ENCODE measurements at regions not wholly inside any gene's neighbourhood (a gene's known extent, or its start where the extent isn't known, plus 50 kb on each side); places are given as distances from the start of the nearest gene placed in this dataset.
A peak's percentile ranks its signal among the peaks of the same experiment; 100 is the strongest.
"Not testable (repeated sequence)": the region's sequence is repeated elsewhere in the genome, so short reads cannot be mapped to it uniquely, and the experiment has no call there.

GRCh38 chr14:31911160-31911559 lies 165.9 kb upstream of the ARHGAP5 start:
- DNase-seq (ENCODE audit: low read depth in 4 of 4, low spot score in 1 of 4): no peak

- no peak for DNase-seq (ENCODE audit: low read depth in 4 of 4, low spot score in 1 of 4)
Measured at GRCh38 chr14:31913370-31913769, 163.7 kb upstream of the ARHGAP5 start.

DNA sequence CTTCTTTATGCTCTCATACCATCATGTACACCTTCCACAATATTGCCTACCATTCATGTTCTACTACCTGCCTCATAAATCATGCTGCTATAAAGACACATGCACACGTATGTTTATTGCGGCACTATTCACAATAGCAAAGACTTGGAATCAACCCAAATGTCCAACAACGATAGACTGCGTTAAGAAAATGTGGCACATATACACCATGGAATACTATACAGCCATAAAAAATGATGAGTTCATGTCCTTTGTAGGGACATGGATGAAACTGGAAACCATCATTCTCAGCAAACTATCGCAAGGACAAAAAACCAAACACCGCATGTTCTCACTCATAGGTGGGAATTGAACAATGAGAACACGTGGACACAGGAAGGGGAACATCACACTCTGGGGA lies 158.8 kb upstream of the ARHGAP5 start:
- not testable (repeated sequence) for DNase-seq (ENCODE audit: low read depth in 4 of 4, low spot score in 1 of 4)

- DNase-seq (ENCODE audit: low read depth in 4 of 4, low spot score in 1 of 4): no peak
Measured at GRCh38 chr14:31920001-31920400, 157.1 kb upstream of the ARHGAP5 start.

- no peak for DNase-seq (ENCODE audit: low read depth in 4 of 4, low spot score in 1 of 4)
Measured at GRCh38 chr14:31920989-31921650, 156.0 kb upstream of the ARHGAP5 start.

- DNase-seq (ENCODE audit: low read depth in 4 of 4, low spot score in 1 of 4): no peak
Measured at GRCh38 chr14:31921721-31922120, 155.4 kb upstream of the ARHGAP5 start.

GRCh38 chr14:31926123-31926522 lies 151.0 kb upstream of the ARHGAP5 start:
- no peak for DNase-seq (ENCODE audit: low read depth in 4 of 4, low spot score in 1 of 4)

DNA sequence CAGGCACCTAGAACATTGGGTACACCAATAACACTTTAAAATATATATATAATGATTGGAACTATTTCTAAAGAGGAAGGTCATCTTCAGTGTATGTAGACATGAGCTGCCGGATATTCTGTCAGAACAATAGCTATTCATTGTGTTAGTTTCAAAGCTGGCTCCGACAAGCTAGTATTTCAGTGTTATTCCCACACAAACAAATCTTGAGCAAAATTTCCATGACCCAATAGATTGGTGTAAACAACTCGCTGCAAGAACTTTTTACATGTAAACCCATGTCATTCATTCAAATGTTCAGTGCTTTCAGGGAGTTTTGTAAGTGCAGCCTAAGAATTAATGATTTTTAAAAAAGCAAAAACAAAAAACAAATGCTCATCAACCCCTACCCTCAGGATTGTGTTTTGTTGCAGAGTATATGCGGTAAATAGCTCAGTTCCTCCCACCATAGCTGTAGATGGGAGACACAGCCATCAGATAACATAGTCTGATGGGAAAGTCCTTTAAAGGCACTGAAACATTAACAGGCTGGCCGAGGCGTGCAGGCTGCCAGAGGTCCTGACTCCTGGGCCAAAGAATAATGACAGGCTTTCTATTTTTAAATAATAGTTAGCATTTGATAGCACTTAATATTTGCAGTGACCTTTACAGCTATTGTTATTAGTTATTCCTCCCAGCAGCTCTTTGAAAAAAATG lies 150.3 kb upstream of the ARHGAP5 start:
- no peak for DNase-seq (ENCODE audit: low read depth in 4 of 4, low spot score in 1 of 4)

GRCh38 chr14:31927348-31927832 lies 149.7 kb upstream of the ARHGAP5 start:
- DNase-seq (ENCODE audit: low read depth in 4 of 4, low spot score in 1 of 4): peak in 1 of 4 experiments; percentile 11

DNA sequence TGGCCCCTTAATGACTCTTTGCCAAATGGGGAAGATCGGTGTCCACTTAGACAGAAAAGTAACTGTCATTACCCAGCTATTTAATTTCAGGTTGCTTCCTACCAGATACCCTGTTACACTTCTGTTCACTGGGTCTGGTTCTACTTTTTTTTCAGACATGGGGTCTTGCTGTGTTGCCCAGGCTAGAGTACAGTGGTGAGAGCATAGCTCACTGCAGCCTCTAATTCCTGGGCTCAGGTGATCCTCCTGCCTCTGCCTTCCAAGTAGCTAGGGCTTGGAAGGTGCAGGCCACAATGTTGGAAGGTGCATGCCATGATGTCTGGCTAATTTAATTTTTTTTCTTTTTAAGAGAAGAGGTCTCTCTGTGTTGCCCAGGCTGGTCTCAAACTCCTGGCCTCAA lies 147.0 kb upstream of the ARHGAP5 start:
- DNase-seq (ENCODE audit: low read depth in 4 of 4, low spot score in 1 of 4): no peak

- DNase-seq (ENCODE audit: low read depth in 4 of 4, low spot score in 1 of 4): no peak
Measured at GRCh38 chr14:31930493-31931240, 146.4 kb upstream of the ARHGAP5 start.

GRCh38 chr14:31932675-31933074 lies 144.4 kb upstream of the ARHGAP5 start:
- DNase-seq (ENCODE audit: low read depth in 4 of 4, low spot score in 1 of 4): no peak

GRCh38 chr14:31933716-31934115 lies 143.4 kb upstream of the ARHGAP5 start:
- no peak for DNase-seq (ENCODE audit: low read depth in 4 of 4, low spot score in 1 of 4)

GRCh38 chr14:31934767-31935266 lies 142.3 kb upstream of the ARHGAP5 start:
- DNase-seq (ENCODE audit: low read depth in 4 of 4, low spot score in 1 of 4): no peak

DNA sequence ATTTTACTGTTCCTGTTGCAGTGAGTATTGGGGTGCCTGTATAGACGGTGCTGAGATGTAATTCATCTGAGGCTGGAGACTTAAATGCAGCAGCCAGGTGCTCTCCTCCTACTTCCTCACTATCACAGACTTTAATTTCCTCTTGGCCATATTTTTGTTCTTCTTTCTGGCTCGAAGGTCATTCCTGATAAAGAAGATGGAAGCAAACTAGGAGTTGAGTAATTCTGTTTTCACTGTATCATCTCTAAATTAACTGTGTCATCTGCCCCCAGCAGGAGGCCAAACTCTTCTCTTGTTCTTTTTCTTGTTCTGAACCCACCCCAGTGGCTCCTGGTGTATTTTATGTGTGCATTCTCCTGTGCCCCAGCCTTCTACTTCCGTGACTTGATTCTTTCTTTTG lies 141.7 kb upstream of the ARHGAP5 start:
- DNase-seq (ENCODE audit: low read depth in 4 of 4, low spot score in 1 of 4): no peak

DNA sequence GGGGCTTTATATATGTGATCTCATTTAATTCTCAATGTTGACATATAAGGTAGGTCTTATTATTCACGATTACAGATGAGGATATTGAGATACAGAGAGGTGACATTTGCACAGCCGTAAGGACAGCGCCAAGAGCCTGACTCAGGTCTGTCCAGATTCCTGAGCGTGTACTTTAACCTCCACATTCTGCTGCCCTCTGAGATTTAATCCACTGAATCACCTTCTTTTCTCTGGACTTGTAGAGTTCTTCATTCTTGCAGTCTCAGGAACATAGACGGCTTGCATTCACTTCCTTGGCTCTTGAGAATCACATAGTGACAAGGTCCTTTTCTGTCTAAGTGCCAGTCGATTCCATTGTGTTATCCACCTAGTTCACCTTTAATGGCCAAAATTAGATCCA lies 141.0 kb upstream of the ARHGAP5 start:
- DNase-seq (ENCODE audit: low read depth in 4 of 4, low spot score in 1 of 4): no peak

- DNase-seq (ENCODE audit: low read depth in 4 of 4, low spot score in 1 of 4): peak; percentile 29 to 61 (median 38)
Measured at GRCh38 chr14:31937730-31938346, 139.3 kb upstream of the ARHGAP5 start.

- DNase-seq (ENCODE audit: low read depth in 4 of 4, low spot score in 1 of 4): no peak
Measured at GRCh38 chr14:31939934-31940333, 137.2 kb upstream of the ARHGAP5 start.

DNA sequence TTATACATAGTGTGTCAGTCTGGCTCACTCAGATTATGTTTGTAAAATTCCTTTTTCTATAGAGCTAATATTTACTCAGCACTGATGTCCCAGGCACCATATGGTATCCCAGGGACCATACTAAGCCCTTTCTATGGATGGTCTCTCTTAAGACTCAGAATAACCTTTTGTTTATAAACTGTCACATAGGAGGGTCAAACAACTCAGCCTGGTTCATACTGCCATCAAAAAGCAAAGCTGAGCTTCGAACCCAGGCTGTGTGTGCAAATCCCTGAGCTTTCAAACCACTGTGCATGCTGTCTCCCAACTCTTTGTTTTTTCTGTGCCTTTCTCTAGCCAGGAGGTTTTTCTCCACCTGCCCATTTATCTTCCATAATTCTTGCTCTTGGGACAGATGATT lies 135.6 kb upstream of the ARHGAP5 start:
- no peak for DNase-seq (ENCODE audit: low read depth in 4 of 4, low spot score in 1 of 4)

- DNase-seq (ENCODE audit: low read depth in 4 of 4, low spot score in 1 of 4): no peak
Measured at GRCh38 chr14:31942166-31942841, 134.8 kb upstream of the ARHGAP5 start.
